ENCODE measurements at regions not wholly inside any gene's neighbourhood (a gene's known extent, or its start where the extent isn't known, plus 50 kb on each side); places are given as distances from the start of the nearest gene placed in this dataset.

- H3K36me3 ChIP-seq (ENCODE audit: control insufficient read depth in 2 of 2, extremely low read depth in 1 of 2, insufficient read depth in 2 of 2, low read length in 2 of 2), result no peaks in the 10 kb centered on the region
- H3K9me1 ChIP-seq (replicated peaks; ENCODE audit: control insufficient read depth, extremely low read depth, insufficient read depth, low read length), result no peaks in the 10 kb centered on the region
- no peaks in the 10 kb centered on the region for H3K27me3 ChIP-seq (ENCODE audit: control insufficient read depth in 2 of 2, insufficient read depth in 2 of 2, low read length in 2 of 2)
- no peaks in the 10 kb centered on the region for H3K9me3 ChIP-seq (replicated peaks; ENCODE audit: control insufficient read depth, insufficient read depth, low read length)
- no peak for FAIRE-seq
- H3K4me2 ChIP-seq (ENCODE audit: insufficient read depth, low read length), result no peak overlapping the region
- H3K9ac ChIP-seq (replicated peaks; ENCODE audit: extremely low read depth, insufficient read depth, low read length), result no peak overlapping the region
- H3K27ac ChIP-seq (ENCODE audit: insufficient read depth, low read depth, low read length), result no peak overlapping the region
- dilution Hi-C loops (cut with MboI; ENCODE audit: extremely low pct_ligation_motif_present, low sequenced_read_pairs) (no loop called here), intact Hi-C loops (cut with micrococcal nuclease) (no loop called here)
- H2AFZ ChIP-seq (ENCODE audit: low read depth, low read length), result no peak overlapping the region
- H3K4me3 ChIP-seq (replicated peaks in 1 of 3; ENCODE audit: insufficient read depth in 1 of 3, low read depth in 1 of 3, low read length in 3 of 3), result no peak overlapping the region
- no peaks in the 10 kb centered on the region for H3K79me2 ChIP-seq (ENCODE audit: control insufficient read depth, insufficient read depth, low read length)
- H3K4me1 ChIP-seq (ENCODE audit: control insufficient read depth, extremely low read depth, insufficient read depth, low read length), result no peaks in the 10 kb centered on the region
- H4K20me1 ChIP-seq (replicated peaks; ENCODE audit: control insufficient read depth, extremely low read depth, insufficient read depth, low read length), result no peaks in the 10 kb centered on the region
- no peak for DNase-seq (ENCODE audit: low read depth, low spot score)
- ChIA-PET POLR2A (no interaction called here), CTCF (no interaction called here)
- no TSS peak for BruUV-seq (replicated peaks)
- TF ChIP-seq CTCF (IDR thresholded peaks at IDR 0.05; ENCODE audit: extremely low read depth in 1 of 2, insufficient read depth in 1 of 2, low read depth in 1 of 2, low read length in 2 of 2), result no peak
- TF ChIP-seq GATA2 (IDR thresholded peaks at IDR 0.05; ENCODE audit: insufficient read depth, insufficient read length, low read depth, low read length), result no peak
- no peak for TF ChIP-seq MAX (IDR thresholded peaks at IDR 0.05; ENCODE audit: insufficient read depth, insufficient read length)
- TF ChIP-seq JUN (IDR thresholded peaks at IDR 0.05; ENCODE audit: borderline replicate concordance, insufficient read depth, insufficient read length, low read depth), result no peak
- no peak for TF ChIP-seq MYC (IDR thresholded peaks at IDR 0.05; ENCODE audit: low read depth, low read length)
These were observed 72.7 kb upstream of the ACVR1 start for GRCh38 chr2:157948856-157949255.

GRCh38 chr2:157946919-157947557 lies 70.9 kb upstream of the ACVR1 start:
- Histone ChIP-seq H2AFZ (ENCODE audit: low read depth, low read length) (no peak overlapping the region), H3K4me3 (replicated peaks in 1 of 3; ENCODE audit: insufficient read depth in 1 of 3, low read depth in 1 of 3, low read length in 3 of 3) (no peak overlapping the region), H3K4me2 (ENCODE audit: insufficient read depth, low read length) (no peak overlapping the region), H3K79me2 (ENCODE audit: control insufficient read depth, insufficient read depth, low read length) (no peaks in the 10 kb centered on the region), H3K9ac (replicated peaks; ENCODE audit: extremely low read depth, insufficient read depth, low read length) (no peak overlapping the region), H3K27ac (ENCODE audit: insufficient read depth, low read depth, low read length) (no peak overlapping the region), H3K36me3 (ENCODE audit: control insufficient read depth in 2 of 2, extremely low read depth in 1 of 2, insufficient read depth in 2 of 2, low read length in 2 of 2) (no peaks in the 10 kb centered on the region), H3K9me3 (replicated peaks; ENCODE audit: control insufficient read depth, insufficient read depth, low read length) (no peaks in the 10 kb centered on the region), H4K20me1 (replicated peaks; ENCODE audit: control insufficient read depth, extremely low read depth, insufficient read depth, low read length) (no peaks in the 10 kb centered on the region), H3K9me1 (replicated peaks; ENCODE audit: control insufficient read depth, extremely low read depth, insufficient read depth, low read length) (no peaks in the 10 kb centered on the region), H3K4me1 (ENCODE audit: control insufficient read depth, extremely low read depth, insufficient read depth, low read length) (no peaks in the 10 kb centered on the region), H3K27me3 (ENCODE audit: control insufficient read depth in 2 of 2, insufficient read depth in 2 of 2, low read length in 2 of 2) (no peaks in the 10 kb centered on the region)
- TF ChIP-seq JUN (IDR thresholded peaks at IDR 0.05; ENCODE audit: borderline replicate concordance, insufficient read depth, insufficient read length, low read depth), result no peak
- TF ChIP-seq POLR2AphosphoS5 (IDR thresholded peaks at IDR 0.05; ENCODE audit: insufficient read depth, low read depth, low read length), result no peak
- no peak for TF ChIP-seq MYC (IDR thresholded peaks at IDR 0.05; ENCODE audit: low read depth, low read length)
- TF ChIP-seq GATA2 (IDR thresholded peaks at IDR 0.05; ENCODE audit: insufficient read depth, insufficient read length, low read depth, low read length), result no peak
- no peak for TF ChIP-seq FOS (IDR thresholded peaks at IDR 0.05; ENCODE audit: borderline replicate concordance, insufficient read depth, low read length)
- TF ChIP-seq EZH2 (IDR thresholded peaks at IDR 0.05; ENCODE audit: borderline replicate concordance, low read depth, low read length, severe bottlenecking), result no peak
- TF ChIP-seq POLR2A (IDR thresholded peaks at IDR 0.05; ENCODE audit: low read depth, low read length), result no peak
- TF ChIP-seq MAX (IDR thresholded peaks at IDR 0.05; ENCODE audit: insufficient read depth, insufficient read length), result no peak
- TF ChIP-seq CTCF (IDR thresholded peaks at IDR 0.05; ENCODE audit: extremely low read depth in 1 of 2, insufficient read depth in 1 of 2, low read depth in 1 of 2, low read length in 2 of 2), result no peak
- ChIA-PET POLR2A (no interaction called here), CTCF (interaction anchor here (1.8 kb wide), 1 partner anchor 11 kb away, joined by 4 read pairs; no protein-coding TSS in a partner anchor)
- dilution Hi-C loops (cut with MboI; ENCODE audit: extremely low pct_ligation_motif_present, low sequenced_read_pairs), result no loop called here
- intact Hi-C loops (cut with micrococcal nuclease), result no loop called here
- DNase-seq (ENCODE audit: low read depth, low spot score) (no peak), FAIRE-seq (no peak)
- BruUV-seq (replicated peaks), result no TSS peak

All from endothelial cell of umbilical vein (primary cell).